ENCODE measurements at regions not wholly inside any gene's neighbourhood (a gene's known extent, or its start where the extent isn't known, plus 50 kb on each side); places are given as distances from the start of the nearest gene placed in this dataset.

DNA sequence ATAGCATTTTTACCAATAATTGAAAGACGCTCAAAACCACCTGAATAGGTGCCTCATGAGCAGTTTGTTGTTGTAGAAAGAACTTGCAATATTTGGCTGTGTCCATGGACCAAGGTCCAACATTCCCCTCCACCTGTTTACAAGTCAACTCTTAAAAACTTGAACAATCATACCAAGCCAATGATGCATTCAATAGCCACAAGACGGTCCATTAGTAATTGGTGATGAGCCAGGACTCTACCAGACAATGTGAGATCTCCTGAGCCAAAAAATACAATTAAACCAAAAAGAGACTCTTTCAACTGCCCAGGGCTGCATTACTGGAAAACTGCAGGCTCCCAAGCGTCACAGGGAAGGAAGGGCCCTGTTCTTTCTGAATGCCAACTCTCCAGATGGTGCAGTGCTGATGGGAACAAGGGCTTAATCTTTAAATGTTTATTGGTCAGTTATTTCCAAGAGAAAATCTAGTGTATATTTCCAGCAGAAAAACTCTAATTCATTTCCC is 118.8 kb upstream of the EPB41L3 start:
- Histone ChIP-seq H3K79me2 (ENCODE audit: insufficient read depth, low read depth, low read length) (no peaks in the 10 kb centered on the region), H3K27ac (ENCODE audit: low read depth, low read length, poor library complexity, severe bottlenecking) (no peak overlapping the region), H3K4me2 (ENCODE audit: low read length) (no peak overlapping the region), H3K4me1 (ENCODE audit: insufficient read depth, low read length, poor library complexity, severe bottlenecking) (no peaks in the 10 kb centered on the region), H3K4me3 (ENCODE audit: low read depth, low read length, poor library complexity, severe bottlenecking) (no peak overlapping the region), H3K9me2 (ENCODE audit: insufficient read depth, low read length) (no peaks in the 10 kb centered on the region), H3K9me3 (ENCODE audit: low read length) (no peaks in the 10 kb centered on the region), H3K36me3 (ENCODE audit: insufficient read depth, low read length) (no peaks in the 10 kb centered on the region), H2AFZ (ENCODE audit: low read length) (no peak overlapping the region), H4K20me1 (ENCODE audit: insufficient read depth, low read length) (no peaks in the 10 kb centered on the region)
- intact Hi-C loops (cut with micrococcal nuclease; ENCODE audit: unreplicated experiment): no loop called here
- no TSS peak for BruUV-seq (replicated peaks)
- TF ChIP-seq CTCF (conservative IDR thresholded peaks at IDR 0.05; ENCODE audit: low read length): no peak
- no peak for DNase-seq (ENCODE audit: low spot score)
- ChIA-PET POLR2A (no interaction called here), CTCF (ENCODE audit: unreplicated experiment) (no interaction called here)

DNA sequence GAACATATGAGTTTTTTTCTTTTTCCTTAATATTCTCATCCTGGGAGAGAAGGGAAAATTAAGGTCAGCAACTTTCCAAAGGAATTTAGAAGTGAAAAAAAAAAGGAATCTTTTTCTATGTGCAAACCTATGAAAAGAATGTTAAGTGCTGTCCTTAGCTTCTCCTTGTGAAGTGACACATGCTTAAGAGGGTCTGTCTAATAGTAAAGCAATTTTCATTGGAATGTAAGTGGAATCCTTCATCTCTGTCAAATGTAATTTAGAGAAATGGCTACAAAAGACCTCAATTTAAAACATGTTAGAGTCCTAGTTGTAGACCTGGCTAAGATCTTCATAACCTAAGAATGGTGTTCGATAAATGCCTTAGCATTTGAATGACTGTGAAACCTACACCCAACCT is 117.4 kb upstream of the EPB41L3 start:
- intact Hi-C loops (cut with micrococcal nuclease; ENCODE audit: unreplicated experiment): no loop called here
- Histone ChIP-seq H3K9me3 (ENCODE audit: low read length) (no peaks in the 10 kb centered on the region), H3K36me3 (ENCODE audit: insufficient read depth, low read length) (no peaks in the 10 kb centered on the region), H3K9me2 (ENCODE audit: insufficient read depth, low read length) (no peaks in the 10 kb centered on the region), H3K4me2 (ENCODE audit: low read length) (no peak overlapping the region), H3K79me2 (ENCODE audit: insufficient read depth, low read depth, low read length) (no peaks in the 10 kb centered on the region), H3K27ac (ENCODE audit: low read depth, low read length, poor library complexity, severe bottlenecking) (no peak overlapping the region), H2AFZ (ENCODE audit: low read length) (no peak overlapping the region), H3K4me3 (ENCODE audit: low read depth, low read length, poor library complexity, severe bottlenecking) (no peak overlapping the region), H3K4me1 (ENCODE audit: insufficient read depth, low read length, poor library complexity, severe bottlenecking) (no peaks in the 10 kb centered on the region), H4K20me1 (ENCODE audit: insufficient read depth, low read length) (no peaks in the 10 kb centered on the region)
- POLR2A ChIA-PET: no interaction called here
- CTCF ChIA-PET (ENCODE audit: unreplicated experiment): no interaction called here
- no peak for DNase-seq (ENCODE audit: low spot score)
- TF ChIP-seq CTCF (conservative IDR thresholded peaks at IDR 0.05; ENCODE audit: low read length): no peak
- TF ChIP-seq EZH2phosphoT487 (IDR thresholded peaks at IDR 0.05; ENCODE audit: borderline replicate concordance, low read depth, low read length): no peak
- no TSS peak for BruUV-seq (replicated peaks)

- ChIA-PET CTCF (ENCODE audit: unreplicated experiment) (no interaction called here), POLR2A (no interaction called here)
- intact Hi-C loops (cut with micrococcal nuclease; ENCODE audit: unreplicated experiment): no loop called here
- Histone ChIP-seq H3K79me2 (ENCODE audit: insufficient read depth, low read depth, low read length) (no peaks in the 10 kb centered on the region), H3K4me2 (ENCODE audit: low read length) (no peak overlapping the region), H3K36me3 (ENCODE audit: insufficient read depth, low read length) (no peaks in the 10 kb centered on the region), H3K27ac (ENCODE audit: low read depth, low read length, poor library complexity, severe bottlenecking) (no peak overlapping the region), H3K9me2 (ENCODE audit: insufficient read depth, low read length) (no peaks in the 10 kb centered on the region), H3K4me3 (ENCODE audit: low read depth, low read length, poor library complexity, severe bottlenecking) (no peak overlapping the region), H3K4me1 (ENCODE audit: insufficient read depth, low read length, poor library complexity, severe bottlenecking) (no peaks in the 10 kb centered on the region), H3K9me3 (ENCODE audit: low read length) (no peaks in the 10 kb centered on the region), H4K20me1 (ENCODE audit: insufficient read depth, low read length) (no peaks in the 10 kb centered on the region), H2AFZ (ENCODE audit: low read length) (no peak overlapping the region)
- TF ChIP-seq EZH2phosphoT487 (IDR thresholded peaks at IDR 0.05; ENCODE audit: borderline replicate concordance, low read depth, low read length) (no peak), CTCF (conservative IDR thresholded peaks at IDR 0.05; ENCODE audit: low read length) (no peak)
- no TSS peak for BruUV-seq (replicated peaks)
- DNase-seq (ENCODE audit: low spot score): no peak
Measured at GRCh38 chr18:5653802-5654201, 110.0 kb upstream of the EPB41L3 start.
